ENCODE measurements at regions not wholly inside any gene's neighbourhood (a gene's known extent, or its start where the extent isn't known, plus 50 kb on each side); places are given as distances from the start of the nearest gene placed in this dataset.
"Not testable (repeated sequence)": the region's sequence is repeated elsewhere in the genome, so short reads cannot be mapped to it uniquely, and the experiment has no call there.

DNA sequence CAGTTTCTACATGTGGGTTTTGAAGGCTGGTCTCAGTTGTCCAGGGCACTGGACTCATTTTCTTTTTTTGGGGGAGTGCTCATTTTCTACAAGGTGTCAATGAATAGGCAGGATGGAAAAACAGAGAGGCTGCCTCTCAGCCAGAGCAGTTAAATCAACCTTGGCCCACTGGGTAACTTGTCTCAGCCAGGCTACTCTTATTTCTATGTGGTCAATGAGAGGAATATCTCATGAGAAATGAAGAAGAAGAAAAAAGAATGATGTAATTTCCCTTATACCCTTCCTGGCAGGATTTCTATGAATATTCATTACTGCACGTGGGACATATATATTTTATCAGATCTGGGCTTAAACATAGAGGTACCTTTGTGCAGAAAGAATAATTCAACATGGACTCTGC lies 155.2 kb upstream of the E2F7 start:
- no peak overlapping the region for H3K4me3 Mint-ChIP-seq
- no peak for DNase-seq
- no peak for ATAC-seq
- H3K27me3 Mint-ChIP-seq (ENCODE audit: low read depth in 2 of 2): no peaks in the 10 kb centered on the region
- 71% methylated on average over 1 of the region's 1 CpG for WGBS (ENCODE audit: insufficient coverage)
- H3K36me3 Mint-ChIP-seq: no peaks in the 10 kb centered on the region
- no peaks in the 10 kb centered on the region for H3K9me3 ChIP-seq (ENCODE audit: control insufficient read depth, insufficient read depth, low read length)
- peaks cover 3 to 9% of the 10 kb centered on the region in 2 donors for H3K9me3 Mint-ChIP-seq
- no peaks in the 10 kb centered on the region for H3K4me1 Mint-ChIP-seq
- TF ChIP-seq, protein P1, sequence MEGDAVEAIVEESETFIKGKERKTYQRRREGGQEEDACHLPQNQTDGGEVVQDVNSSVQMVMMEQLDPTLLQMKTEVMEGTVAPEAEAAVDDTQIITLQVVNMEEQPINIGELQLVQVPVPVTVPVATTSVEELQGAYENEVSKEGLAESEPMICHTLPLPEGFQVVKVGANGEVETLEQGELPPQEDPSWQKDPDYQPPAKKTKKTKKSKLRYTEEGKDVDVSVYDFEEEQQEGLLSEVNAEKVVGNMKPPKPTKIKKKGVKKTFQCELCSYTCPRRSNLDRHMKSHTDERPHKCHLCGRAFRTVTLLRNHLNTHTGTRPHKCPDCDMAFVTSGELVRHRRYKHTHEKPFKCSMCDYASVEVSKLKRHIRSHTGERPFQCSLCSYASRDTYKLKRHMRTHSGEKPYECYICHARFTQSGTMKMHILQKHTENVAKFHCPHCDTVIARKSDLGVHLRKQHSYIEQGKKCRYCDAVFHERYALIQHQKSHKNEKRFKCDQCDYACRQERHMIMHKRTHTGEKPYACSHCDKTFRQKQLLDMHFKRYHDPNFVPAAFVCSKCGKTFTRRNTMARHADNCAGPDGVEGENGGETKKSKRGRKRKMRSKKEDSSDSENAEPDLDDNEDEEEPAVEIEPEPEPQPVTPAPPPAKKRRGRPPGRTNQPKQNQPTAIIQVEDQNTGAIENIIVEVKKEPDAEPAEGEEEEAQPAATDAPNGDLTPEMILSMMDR (IDR thresholded peaks at IDR 0.05): no peak
- intact Hi-C loops (cut with micrococcal nuclease): no loop called here
- no peaks in the 10 kb centered on the region for H3K4me1 ChIP-seq (ENCODE audit: control insufficient read depth, insufficient read depth, low read length)
- no peak overlapping the region for H3K4me3 ChIP-seq (ENCODE audit: low read length)
- H3K27ac ChIP-seq (ENCODE audit: low read length): no peak overlapping the region
- H3K36me3 ChIP-seq (ENCODE audit: control insufficient read depth, insufficient read depth, low read length): no peaks in the 10 kb centered on the region
- no peaks in the 10 kb centered on the region for H3K27me3 ChIP-seq (ENCODE audit: control insufficient read depth, insufficient read depth, low read length)
- H3K27ac Mint-ChIP-seq: no peak overlapping the region

DNA sequence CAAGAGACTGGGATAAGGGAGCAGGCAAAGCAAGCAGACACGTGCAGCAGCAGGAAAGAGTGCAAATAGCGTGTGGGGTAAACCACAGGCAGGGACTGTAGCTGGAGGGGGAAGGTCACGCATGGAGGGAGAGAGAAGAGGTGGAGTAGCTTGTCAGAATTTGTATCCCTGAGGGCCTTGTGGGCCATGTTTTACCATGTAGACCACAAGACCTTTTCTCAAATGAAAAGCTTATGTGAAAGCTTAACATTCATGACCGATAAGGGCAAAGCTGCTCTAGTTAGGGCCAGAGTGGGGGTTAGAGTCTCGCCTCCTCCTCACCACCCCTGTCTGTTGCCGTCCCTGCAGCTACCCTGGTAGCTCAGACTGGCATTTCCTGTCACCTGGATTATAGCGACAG lies 152.9 kb upstream of the E2F7 start:
- WGBS (ENCODE audit: insufficient coverage): 66% methylated on average over 7 of the region's 7 CpGs
- no peaks in the 10 kb centered on the region for H3K4me1 Mint-ChIP-seq

DNA sequence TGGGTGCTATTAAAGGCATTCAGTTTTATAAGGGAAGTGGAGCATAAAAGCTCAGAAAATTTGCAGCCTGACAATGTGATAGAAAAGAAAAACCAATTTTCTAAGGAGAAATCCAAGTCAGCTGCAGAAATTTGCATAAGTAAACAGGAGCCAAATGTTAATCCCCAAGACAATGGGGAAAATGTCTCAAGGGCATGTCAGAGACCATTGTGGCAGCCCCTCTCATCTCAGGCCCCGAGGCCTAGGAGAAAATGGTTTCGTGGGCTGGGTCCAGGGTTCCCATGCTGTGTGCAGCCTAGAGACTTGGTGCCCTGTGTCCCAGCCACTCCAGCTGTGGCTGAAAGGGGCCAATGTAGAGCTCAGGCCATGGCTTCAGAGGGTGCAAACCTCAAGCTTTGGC lies 150.8 kb upstream of the E2F7 start:
- H3K4me3 Mint-ChIP-seq; H3K27ac ChIP-seq (ENCODE audit: low read length); ATAC-seq; H3K4me1 ChIP-seq (ENCODE audit: control insufficient read depth, insufficient read depth, low read length); DNase-seq; H3K4me1 Mint-ChIP-seq; H3K27me3 ChIP-seq (ENCODE audit: control insufficient read depth, insufficient read depth, low read length); H3K4me3 ChIP-seq (ENCODE audit: low read length); H3K27ac Mint-ChIP-seq; H3K36me3 ChIP-seq (ENCODE audit: control insufficient read depth, insufficient read depth, low read length); H3K27me3 Mint-ChIP-seq (ENCODE audit: low read depth in 2 of 2); intact Hi-C loops (cut with micrococcal nuclease); H3K9me3 ChIP-seq (ENCODE audit: control insufficient read depth, insufficient read depth, low read length); H3K36me3 Mint-ChIP-seq; H3K9me3 Mint-ChIP-seq: not testable (repeated sequence)
- 72% methylated on average over 2 of the region's 2 CpGs for WGBS (ENCODE audit: insufficient coverage)

More for the DNA sequence above, 152.9 kb upstream of the E2F7 start:
- Histone ChIP-seq H3K27ac (ENCODE audit: low read length) (no peak overlapping the region), H3K4me1 (ENCODE audit: control insufficient read depth, insufficient read depth, low read length) (no peaks in the 10 kb centered on the region), H3K9me3 (ENCODE audit: control insufficient read depth, insufficient read depth, low read length) (no peaks in the 10 kb centered on the region), H3K36me3 (ENCODE audit: control insufficient read depth, insufficient read depth, low read length) (no peaks in the 10 kb centered on the region), H3K4me3 (ENCODE audit: low read length) (no peak overlapping the region), H3K27me3 (ENCODE audit: control insufficient read depth, insufficient read depth, low read length) (no peaks in the 10 kb centered on the region)
- Mint-ChIP-seq H3K27ac (no peak overlapping the region), H3K36me3 (no peaks in the 10 kb centered on the region), H3K27me3 (ENCODE audit: low read depth in 2 of 2) (no peaks in the 10 kb centered on the region), H3K4me3 (no peak overlapping the region), H3K9me3 (peaks cover 3 to 7% of the 10 kb centered on the region in 2 donors)
- intact Hi-C loops (cut with micrococcal nuclease): no loop called here
- ATAC-seq: no peak
- DNase-seq: no peak
- TF ChIP-seq, protein P1 (IDR thresholded peaks at IDR 0.05): no peak

DNA sequence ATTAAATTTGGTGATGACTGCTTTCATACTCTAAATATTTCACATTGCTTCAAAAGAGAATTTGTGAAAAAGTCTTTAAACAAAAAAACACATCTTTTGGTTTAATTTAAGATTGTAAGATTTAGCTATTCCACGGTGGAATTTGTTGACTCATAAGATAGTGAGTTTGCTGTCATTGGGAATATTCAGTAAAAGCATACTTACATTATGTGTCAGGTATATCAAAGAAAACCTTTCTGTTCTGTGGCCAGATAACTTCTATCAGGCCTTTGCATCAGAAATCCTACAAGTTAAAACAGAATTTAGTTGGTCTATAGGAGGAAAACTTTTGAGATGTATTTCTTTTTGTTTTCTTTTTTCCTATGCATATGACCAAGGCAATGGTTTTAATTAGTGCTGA lies 148.8 kb upstream of the E2F7 start:
- Histone ChIP-seq H3K4me3 (ENCODE audit: low read length) (no peak overlapping the region), H3K27me3 (ENCODE audit: control insufficient read depth, insufficient read depth, low read length) (no peaks in the 10 kb centered on the region), H3K36me3 (ENCODE audit: control insufficient read depth, insufficient read depth, low read length) (no peaks in the 10 kb centered on the region), H3K4me1 (ENCODE audit: control insufficient read depth, insufficient read depth, low read length) (no peaks in the 10 kb centered on the region), H3K27ac (ENCODE audit: low read length) (no peak overlapping the region), H3K9me3 (ENCODE audit: control insufficient read depth, insufficient read depth, low read length) (no peaks in the 10 kb centered on the region)
- no peak overlapping the region for H3K4me3 Mint-ChIP-seq
- H3K27ac Mint-ChIP-seq: no peak overlapping the region
- H3K9me3 Mint-ChIP-seq: peaks cover 6 to 14% of the 10 kb centered on the region in 2 donors
- H3K36me3 Mint-ChIP-seq: peaks cover 10% of the 10 kb centered on the region
- intact Hi-C loops (cut with micrococcal nuclease): no loop called here
- H3K4me1 Mint-ChIP-seq: no peaks in the 10 kb centered on the region
- DNase-seq (no peak), ATAC-seq (no peak)
- TF ChIP-seq, protein P1 (IDR thresholded peaks at IDR 0.05): no peak
- no peaks in the 10 kb centered on the region for H3K27me3 Mint-ChIP-seq (ENCODE audit: low read depth in 2 of 2)
- WGBS (ENCODE audit: insufficient coverage): no CpG with 5 or more reads among the region's 1 CpG
